HCT116 (cell line): ENCODE measurements at regions not wholly inside any gene's neighbourhood (a gene's known extent, or its start where the extent isn't known, plus 50 kb on each side); places are given as distances from the start of the nearest gene placed in this dataset.

Source experiments
- ATAC-seq: fragments of 200-7000 bp; cut with Tn5 transposase; 2 replicates; pipeline ENCODE4 v1.9.1; 2020; ENCODE audit warnings: mild to moderate bottlenecking, moderate library complexity
- BruUV-seq: library from RNA; stranded (reverse); fragments of 400-500 nt; replicated peaks from 2 replicates; lab custom pipeline; 2021; lab: Mats Ljungman, UMichigan
- CTCF ChIA-PET: fragments of 300-600 bp; sonication (Branson Sonifier 250); formaldehyde crosslinking; loops from one replicate; lab custom pipeline; 2021; ENCODE audit warnings: antibody characterized with exemption; lab: Charles Lee
- POLR2A ChIA-PET: fragments of 300-600, 350-600 bp; sonication (Branson Sonifier 250); formaldehyde crosslinking; loops from one replicate; lab custom pipeline; 2021; ENCODE audit warnings: antibody characterized with exemption; lab: Charles Lee
- RAD21 ChIA-PET, 2 experiments: fragments of 300-600 bp; sonication (Branson Sonifier 250); formaldehyde crosslinking; loops; one replicate each; lab custom pipeline; 2023; ENCODE audit warnings: low total read pairs in 2 of 2; ENCODE audit not compliant: uncharacterized antibody in 2 of 2, unreplicated experiment in 2 of 2, low non-redundant PET in 1 of 2; lab: Charles Lee
- DNase-seq: peaks from one replicate; pipeline ENCODE4 v3.0.0-alpha.2; 2010; ENCODE audit warnings: low read depth, low spot score
- H2AFZ ChIP-seq: fragments of 200-600 bp; shearing (Covaris generic), sonication (generic); 2 replicates; pipeline ENCODE4 v1.6.1; 2017; ENCODE audit warnings: low read depth, mixed run types, mixed read lengths, antibody characterized with exemption, low read length; ENCODE audit not compliant: poor library complexity, severe bottlenecking
- H3K27ac ChIP-seq: 2 replicates; pipeline ENCODE4 v1.5.1; 2012; ENCODE audit warnings: low read depth, low read length
- H3K27me3 ChIP-seq: fragments of 200-600 bp; sonication (generic); 2 replicates; pipeline ENCODE4 v1.6.1; 2016; ENCODE audit warnings: mixed run types, low read length, mixed read lengths; ENCODE audit not compliant: insufficient read depth
- H3K36me3 ChIP-seq, 2 experiments: fragments of 200-500 bp in 1 of 2; fragments of 200-600 bp in 1 of 2; sonication (Bioruptor generic) in 1 of 2; sonication (generic) in 1 of 2; 2 replicates each; pipeline versions ENCODE4 v1.5.1 to v1.6.1; 2014 to 2016; ENCODE audit warnings: low read length in 2 of 2, inconsistent platforms in 1 of 2, mixed read lengths in 1 of 2, mixed run types in 1 of 2; ENCODE audit not compliant: insufficient read depth in 2 of 2, control insufficient read depth in 1 of 2
- H3K4me1 ChIP-seq, 2 experiments: fragments of 200-600 bp in 1 of 2; sonication (generic) in 1 of 2; 2 replicates each; pipeline versions ENCODE4 v1.5.1 to v1.6.1; 2012 to 2017; ENCODE audit warnings: low read length in 2 of 2, inconsistent platforms in 1 of 2, mild to moderate bottlenecking in 1 of 2, mixed read lengths in 1 of 2, mixed run types in 1 of 2, moderate library complexity in 1 of 2; ENCODE audit not compliant: insufficient read depth in 2 of 2, control insufficient read depth in 1 of 2
- H3K4me2 ChIP-seq: fragments of 200-600 bp; sonication (generic); 2 replicates; pipeline ENCODE4 v1.6.1; 2017; ENCODE audit warnings: mixed run types, low read length, mixed read lengths
- H3K4me3 ChIP-seq, 2 experiments: fragments of 200-600 bp in 1 of 2; sonication (generic) in 1 of 2; replicated peaks in 1 of 2; 2 replicates each; pipeline ENCODE4 v1.5.1; 2011 to 2016; ENCODE audit warnings: low read length in 2 of 2, control low read depth in 1 of 2, low read depth in 1 of 2, mild to moderate bottlenecking in 1 of 2, mixed read lengths in 1 of 2, mixed run types in 1 of 2
- H3K79me2 ChIP-seq: fragments of 200-600 bp; sonication (generic); 2 replicates; pipeline ENCODE4 v1.6.1; 2017; ENCODE audit warnings: mild to moderate bottlenecking, mixed run types, low read length, moderate library complexity, mixed read lengths; ENCODE audit not compliant: insufficient read depth
- H3K9ac ChIP-seq: fragments of 200-600 bp; sonication (generic); 2 replicates; pipeline ENCODE4 v1.6.1; 2016; ENCODE audit warnings: low read length, mixed read lengths
- H3K9me2 ChIP-seq: fragments of 200-600 bp; sonication (generic), shearing (Covaris generic); 2 replicates; pipeline ENCODE4 v1.6.1; 2017; ENCODE audit warnings: mixed run types, mild to moderate bottlenecking, moderate library complexity; ENCODE audit not compliant: insufficient read depth
- H3K9me3 ChIP-seq, 2 experiments: fragments of 200-500 bp in 1 of 2; fragments of 200-600 bp in 1 of 2; sonication (Bioruptor generic) in 1 of 2; sonication (generic) in 1 of 2; 2 replicates each; pipeline ENCODE4 v1.6.1; 2014 to 2017; ENCODE audit warnings: low read length in 2 of 2, mixed read lengths in 2 of 2, inconsistent platforms in 1 of 2, low read depth in 1 of 2, mild to moderate bottlenecking in 1 of 2, mixed run types in 1 of 2, moderate library complexity in 1 of 2; ENCODE audit not compliant: control insufficient read depth in 1 of 2, insufficient read depth in 1 of 2
- H4K20me1 ChIP-seq: fragments of 200-600 bp; sonication (generic), shearing (Covaris generic); 2 replicates; pipeline ENCODE4 v1.6.1; 2017; ENCODE audit warnings: mixed run types, mild to moderate bottlenecking, moderate library complexity; ENCODE audit not compliant: insufficient read depth
- CBX3 ChIP-seq: IDR thresholded peaks from 2 replicates; pipeline ENCODE4 v1.6.1; 2012; ENCODE audit warnings: low read depth
- CEBPB ChIP-seq: IDR thresholded peaks from 2 replicates; pipeline ENCODE4 v1.6.1; 2012; ENCODE audit warnings: low read depth
- CTCF ChIP-seq, 3 experiments: fragments of 200-600 bp in 1 of 3; sonication (generic) in 1 of 3; IDR thresholded peaks in 2 of 3; conservative IDR thresholded peaks in 1 of 3; 2 replicates each; pipeline ENCODE4 v1.5.1; 2012 to 2017; ENCODE audit warnings: low read depth in 2 of 3, low read length in 2 of 3, antibody characterized with exemption in 1 of 3, borderline replicate concordance in 1 of 3, control low read depth in 1 of 3, mild to moderate bottlenecking in 1 of 3, mixed read lengths in 1 of 3, mixed run types in 1 of 3, moderate library complexity in 1 of 3; ENCODE audit not compliant: insufficient read depth in 1 of 3
- ELF1 ChIP-seq: IDR thresholded peaks from 2 replicates; pipeline ENCODE4 v1.6.1; 2012; ENCODE audit warnings: low read depth, borderline replicate concordance
- EZH2 ChIP-seq: fragments of 200-600 bp; sonication (generic); IDR thresholded peaks from 2 replicates; pipeline ENCODE4 v1.6.1; 2017; ENCODE audit warnings: antibody characterized with exemption, mixed run types
- EZH2phosphoT487 ChIP-seq: fragments of 200-600 bp; IDR thresholded peaks from 2 replicates; pipeline ENCODE4 v1.6.1; 2018; ENCODE audit warnings: antibody characterized with exemption, borderline replicate concordance
- FOSL1 ChIP-seq: IDR thresholded peaks from 2 replicates; pipeline ENCODE4 v1.6.1; 2012; ENCODE audit warnings: low read depth
- JUND ChIP-seq: IDR thresholded peaks from 2 replicates; pipeline ENCODE4 v1.6.1; 2012
- MAX ChIP-seq: IDR thresholded peaks from 2 replicates; pipeline ENCODE4 v1.6.1; 2012
- POLR2AphosphoS5 ChIP-seq: IDR thresholded peaks from 2 replicates; pipeline ENCODE4 v1.6.1; 2011; ENCODE audit warnings: mild to moderate bottlenecking, low read depth, low read length, moderate library complexity
- RAD21 ChIP-seq: IDR thresholded peaks from 2 replicates; pipeline ENCODE4 v1.6.1; 2012; ENCODE audit warnings: low read depth, mild to moderate bottlenecking
- REST ChIP-seq: IDR thresholded peaks from 2 replicates; pipeline ENCODE4 v1.6.1; 2012; ENCODE audit warnings: low read depth
- SP1 ChIP-seq: IDR thresholded peaks from 2 replicates; pipeline ENCODE4 v1.6.1; 2012; ENCODE audit warnings: low read depth
- SRF ChIP-seq: IDR thresholded peaks from 2 replicates; pipeline ENCODE4 v1.6.1; 2012; ENCODE audit warnings: low read depth
- TCF7L2 ChIP-seq: IDR thresholded peaks from 2 replicates; pipeline ENCODE4 v1.7.0; 2011; ENCODE audit warnings: borderline replicate concordance, inconsistent platforms; ENCODE audit not compliant: insufficient read depth, insufficient read length; ENCODE audit errors: extremely low read depth
- YY1 ChIP-seq: IDR thresholded peaks from 2 replicates; pipeline ENCODE4 v1.6.1; 2011; ENCODE audit warnings: low read length, low read depth, moderate library complexity, mild to moderate bottlenecking; ENCODE audit not compliant: insufficient replicate concordance; ENCODE audit errors: extremely low read depth
- ZBTB33 ChIP-seq: IDR thresholded peaks from 2 replicates; pipeline ENCODE4 v1.6.1; 2011; ENCODE audit warnings: mild to moderate bottlenecking, low read length, moderate library complexity; ENCODE audit not compliant: insufficient replicate concordance; ENCODE audit errors: extremely low read depth
- ZFX ChIP-seq: fragments of 450-650 bp; IDR thresholded peaks from 2 replicates; pipeline ENCODE4 v1.6.1; 2017
- ZNF274 ChIP-seq: fragments of 200-500 bp; sonication (Bioruptor generic); IDR thresholded peaks from 2 replicates; pipeline ENCODE4 v1.6.1; 2014; ENCODE audit warnings: mild to moderate bottlenecking, low read depth, low read length, inconsistent platforms
- intact Hi-C: fragments of 100-400 bp; cut with micrococcal nuclease; formaldehyde crosslinking; loops from 2 replicates; pipeline ENCODE4 v1.10.0; 2022

GRCh38 chr2:15749460-15750432, 158.1 kb downstream of the DDX1 start:
- ChIA-PET CTCF (interaction anchor here (1.8 kb wide), 1 partner anchor 16 kb away, joined by 3 read pairs; no protein-coding TSS in a partner anchor), RAD21 (no interaction called here), POLR2A (no interaction called here)
- Histone ChIP-seq H3K4me3 (no peak overlapping the region), H3K9ac (no peak overlapping the region), H3K9me2 (no peaks in the 10 kb centered on the region), H2AFZ (no peak overlapping the region), H3K4me1 (no peaks in the 10 kb centered on the region), H3K27ac (no peak overlapping the region), H4K20me1 (no peaks in the 10 kb centered on the region), H3K9me3 (no peaks in the 10 kb centered on the region), H3K27me3 (0 out of 2 replicates have a peak, but pooled peaks cover 3% of the 10 kb centered on the region), H3K4me2 (no peak overlapping the region), H3K79me2 (no peaks in the 10 kb centered on the region), H3K36me3 (no peaks in the 10 kb centered on the region)
- no peak for DNase-seq
- no TSS peak for BruUV-seq
- no peak for ATAC-seq
- intact Hi-C loops = no loop called here
- TF ChIP-seq REST (no peak), RAD21 (no peak), CEBPB (no peak), TCF7L2 (no peak), SP1 (no peak), FOSL1 (no peak), EZH2phosphoT487 (no peak), CTCF (IDR thresholded peaks at IDR 0.05 in 2 of 3, conservative IDR thresholded peaks at IDR 0.05 in 1 of 3; ENCODE audit: borderline replicate concordance in 1 of 3, insufficient read depth in 1 of 3, low read depth in 2 of 3, low read length in 2 of 3) (no peak), YY1 (no peak), CBX3 (no peak), MAX (no peak), SRF (no peak), ELF1 (no peak), JUND (no peak), EZH2 (no peak), ZBTB33 (no peak), ZFX (no peak), POLR2AphosphoS5 (no peak), ZNF274 (no peak)
